Fibroblast of peridontal ligament (primary cell): ENCODE measurements at regions not wholly inside any gene's neighbourhood (a gene's known extent, or its start where the extent isn't known, plus 50 kb on each side); places are given as distances from the start of the nearest gene placed in this dataset.
"Not testable (repeated sequence)": the region's sequence is repeated elsewhere in the genome, so short reads cannot be mapped to it uniquely, and the experiment has no call there.

ENCODE experiments used
- DNase-seq: peaks from one replicate; pipeline ENCODE4 v3.0.0-alpha.2; 2010; ENCODE audit errors: extremely low read depth

DNA sequence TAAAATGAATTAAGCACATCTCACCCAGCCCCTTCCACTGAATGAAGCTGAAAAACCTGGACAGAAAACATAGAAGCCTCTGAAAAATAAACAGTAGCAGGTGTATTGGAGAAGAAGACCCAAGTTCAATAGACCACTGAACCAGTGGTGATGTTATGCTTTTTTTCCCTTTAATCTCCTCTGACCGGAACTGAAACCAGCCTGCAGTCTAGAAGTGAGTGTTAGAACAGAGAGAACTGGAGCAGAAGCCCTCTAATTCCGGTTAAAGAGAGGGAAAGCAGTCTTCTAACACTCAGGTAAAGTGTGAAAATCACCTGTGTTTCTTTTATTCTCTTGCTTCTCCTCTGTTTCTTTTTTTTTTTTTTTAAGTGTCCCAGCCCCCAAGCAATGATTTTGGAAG, 83.5 kb upstream of the CCL21 start:
- no peak for DNase-seq

DNA sequence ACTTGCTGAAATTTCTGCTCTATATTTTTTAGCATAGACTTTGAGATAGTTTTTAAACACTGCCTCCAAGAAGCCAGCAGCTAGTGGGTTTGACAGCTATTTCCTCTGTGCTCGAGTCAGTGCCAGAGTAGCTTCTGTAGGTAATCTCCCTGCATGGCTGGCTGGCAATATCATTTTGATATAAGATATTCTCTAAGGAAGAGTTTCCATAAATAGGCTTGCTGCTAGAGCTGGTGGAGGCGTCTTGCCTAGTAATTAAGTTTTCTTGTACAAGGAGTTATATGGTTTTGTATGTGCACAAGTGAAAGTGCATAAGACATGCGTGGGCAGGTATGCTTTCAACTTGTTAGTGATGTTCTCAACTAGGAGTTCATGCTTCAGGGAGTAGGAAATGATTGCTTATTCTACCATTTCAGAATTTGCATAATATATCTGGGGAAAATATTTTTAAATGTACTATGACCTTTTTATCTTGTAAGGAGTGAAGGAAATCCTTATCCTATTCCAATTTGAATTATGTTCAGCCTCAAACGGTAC, 74.1 kb upstream of the CCL21 start:
- DNase-seq, result no peak

DNA sequence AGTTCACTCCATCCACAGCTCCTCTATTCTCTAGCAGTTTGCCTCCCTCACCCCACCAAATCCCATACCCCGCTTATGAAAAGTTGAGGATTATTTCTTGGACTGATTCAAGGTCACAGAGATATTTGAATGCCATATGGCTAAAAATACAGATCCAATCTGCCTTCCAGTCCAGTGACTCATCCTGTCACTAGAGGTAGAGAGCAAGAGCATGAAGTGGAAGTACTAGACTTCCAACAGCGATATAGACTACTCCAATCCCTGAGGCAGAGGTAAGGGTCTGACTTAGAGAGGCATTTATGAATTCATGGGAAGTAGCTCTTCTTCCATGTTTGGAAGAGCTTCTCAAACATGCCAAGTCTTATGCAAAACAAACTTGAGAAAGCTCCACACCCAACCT, 72.4 kb upstream of the CCL21 start:
- DNase-seq, result no peak

DNA sequence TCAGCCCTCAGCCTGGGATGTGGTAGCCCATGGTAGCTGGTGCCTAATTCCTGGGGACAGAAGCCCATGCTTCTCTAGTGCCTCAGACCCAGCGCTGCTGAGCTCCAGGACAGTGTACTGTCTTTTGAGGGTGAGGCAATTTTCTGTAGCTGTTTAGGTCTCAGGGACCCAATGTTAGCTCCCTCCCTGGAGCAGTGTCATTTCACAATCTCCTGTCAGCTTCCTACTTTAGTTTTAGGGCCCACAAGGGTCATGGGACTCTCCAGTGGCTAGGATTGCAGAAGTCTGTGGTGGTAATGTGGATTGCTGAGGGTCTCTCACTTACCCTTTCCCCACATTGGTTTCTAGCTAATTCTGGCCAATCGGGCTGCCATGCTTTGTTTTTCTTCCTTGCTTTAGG, 67.7 kb upstream of the CCL21 start:
- DNase-seq, result no peak

DNA sequence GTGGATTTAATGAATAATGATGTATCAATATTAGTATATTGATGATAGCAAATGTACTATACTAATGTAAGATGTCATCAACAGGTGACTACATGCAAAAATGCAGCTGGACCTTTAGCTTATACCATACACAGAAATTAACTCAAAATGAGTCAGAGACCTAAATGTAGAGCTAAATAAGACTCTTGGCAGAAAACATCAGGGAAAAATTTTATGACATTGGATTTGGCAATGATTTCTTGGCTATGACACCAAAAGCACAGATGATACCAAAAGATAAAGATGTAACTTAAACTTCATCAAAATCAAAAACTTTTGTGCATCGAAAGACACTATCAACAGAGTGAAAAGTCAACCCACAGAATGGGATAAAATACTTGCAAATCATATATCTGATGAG, 64.0 kb upstream of the CCL21 start:
- DNase-seq, result no peak

DNA sequence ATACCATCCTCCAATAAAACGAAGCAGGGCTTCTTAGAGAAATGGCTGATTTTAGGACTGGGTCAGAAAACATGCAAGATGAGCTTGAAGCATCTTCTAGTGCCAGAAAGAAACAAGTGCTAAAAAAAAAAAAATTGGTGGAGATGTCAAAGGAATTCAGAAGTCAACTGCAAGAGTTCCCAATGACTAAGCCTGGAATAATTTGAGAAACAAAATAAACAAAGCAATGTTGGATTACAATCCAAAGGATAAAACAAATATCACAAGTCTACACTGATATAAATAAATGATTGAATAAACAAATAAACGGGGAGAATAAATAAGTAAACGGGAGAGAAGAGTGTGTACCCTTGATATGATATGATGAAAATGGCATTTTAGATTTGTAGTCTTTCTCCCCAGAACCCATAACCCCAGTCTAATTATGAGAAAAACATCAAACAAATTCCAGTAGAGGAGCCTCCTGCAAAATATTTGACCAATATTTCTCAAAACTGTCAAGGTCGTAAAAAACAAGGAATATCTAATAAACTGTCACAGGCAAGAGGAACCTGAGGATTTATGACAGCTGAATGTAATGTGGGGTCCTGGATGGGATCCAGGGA, 63.5 kb upstream of the CCL21 start:
- DNase-seq, result no peak

DNA sequence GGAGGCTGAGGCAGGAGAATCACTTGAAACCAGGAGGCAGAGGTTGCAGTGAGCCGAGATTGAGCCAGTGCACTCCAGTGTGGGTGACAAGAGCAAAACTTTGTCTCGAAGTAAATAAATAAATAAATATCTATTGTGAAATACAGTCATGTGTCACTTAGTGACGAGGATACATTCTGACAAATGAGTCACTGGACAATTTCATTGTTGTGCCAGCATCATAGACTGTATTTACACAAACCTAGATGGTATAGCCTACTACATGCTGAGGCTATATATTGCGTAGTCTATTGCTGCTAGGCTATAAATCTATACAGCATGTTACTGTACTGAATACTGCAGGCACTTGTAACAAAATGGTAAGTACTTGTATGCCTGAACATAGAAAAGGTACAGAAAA, 61.1 kb upstream of the CCL21 start:
- DNase-seq, result no peak

DNA sequence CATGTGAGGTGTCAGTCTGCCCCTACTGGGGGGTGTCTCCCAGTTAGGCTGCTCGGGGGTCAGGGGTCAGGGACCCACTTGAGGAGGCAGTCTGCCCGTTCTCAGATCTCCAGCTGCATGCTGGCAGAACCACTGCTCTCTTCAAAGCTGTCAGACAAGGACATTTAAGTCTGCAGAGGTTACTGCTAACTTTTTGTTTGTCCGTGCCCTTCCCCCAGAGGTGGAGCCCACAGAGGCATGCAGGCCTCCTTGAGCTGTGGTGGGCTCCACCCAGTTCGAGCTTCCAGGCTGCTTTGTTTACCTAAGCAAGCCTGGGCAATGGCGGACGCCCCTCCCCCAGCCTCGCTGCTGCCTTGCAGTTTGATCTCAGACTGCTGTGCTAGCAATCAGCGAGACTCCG, 57.2 kb upstream of the CCL21 start:
- DNase-seq, result not testable (repeated sequence)

DNA sequence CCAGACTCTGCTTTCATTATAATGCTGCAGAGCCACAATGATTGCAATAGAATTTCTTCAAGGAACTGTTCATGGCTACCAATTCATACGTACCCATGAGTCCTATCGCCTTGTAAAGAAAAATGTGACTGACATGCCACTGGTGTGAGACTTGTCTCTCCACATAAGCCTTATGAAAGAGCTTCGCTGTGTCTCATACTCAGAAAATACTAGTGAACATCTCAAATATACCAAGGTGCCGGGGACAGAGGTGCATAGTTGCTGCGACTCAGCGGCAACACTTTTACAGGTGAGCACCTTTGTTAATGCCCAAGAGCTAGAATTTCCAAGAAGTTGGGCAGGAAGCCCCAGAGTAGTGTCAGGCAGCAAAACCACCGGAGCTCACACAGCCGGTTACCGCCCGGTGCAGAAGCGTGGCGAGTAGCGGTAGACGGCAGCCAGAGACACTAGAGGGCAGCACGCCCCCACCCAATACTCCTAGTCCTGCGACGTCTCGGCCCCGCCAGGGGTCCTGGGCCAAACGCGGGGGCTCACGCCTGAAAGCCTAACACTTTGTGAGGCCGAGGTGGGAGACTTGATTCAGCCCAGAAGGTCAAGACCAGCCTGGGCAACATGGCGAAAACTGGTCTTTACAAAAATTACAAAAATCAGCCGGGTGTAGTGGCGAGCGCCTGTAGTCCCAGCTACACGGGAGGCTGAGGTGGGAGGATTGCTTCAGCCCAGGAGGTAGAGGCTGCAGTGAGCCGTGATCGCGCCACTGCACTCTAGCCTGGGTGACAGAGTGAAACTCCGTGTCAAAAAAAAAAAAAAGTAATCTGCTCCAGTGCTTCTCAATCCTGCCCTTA, 50.5 kb upstream of the CCL21 start:
- peak; percentile 4 for DNase-seq
